DMS53 (cell line): ENCODE measurements at regions not wholly inside any gene's neighbourhood (a gene's known extent, or its start where the extent isn't known, plus 50 kb on each side); places are given as distances from the start of the nearest gene placed in this dataset.
"Not testable (repeated sequence)": the region's sequence is repeated elsewhere in the genome, so short reads cannot be mapped to it uniquely, and the experiment has no call there.

Experiments used
- DNase-seq: peaks from one replicate; lab custom pipeline; 2025; lab: John Stamatoyannopoulos, UW

DNA sequence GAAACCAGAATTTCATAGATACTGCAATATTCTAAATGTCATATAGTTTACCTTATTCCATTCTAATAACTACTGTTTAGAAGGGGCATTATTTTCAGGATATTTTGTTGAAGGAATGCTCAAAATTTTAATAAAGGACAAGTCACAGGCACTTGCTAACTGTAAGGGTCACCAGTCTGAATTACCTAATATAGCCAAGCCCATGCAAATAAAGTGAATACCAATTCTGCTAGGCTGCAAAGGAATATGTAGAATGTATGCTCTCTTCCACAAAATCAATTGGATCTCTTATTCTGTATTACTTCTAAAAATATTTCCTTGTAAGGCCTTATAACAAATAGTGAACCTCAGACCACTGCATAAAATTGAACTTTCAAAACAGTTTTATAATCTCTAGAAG is 52.3 kb upstream of the FAT4 start:
- no peak for DNase-seq

- no peak for DNase-seq
Observed at GRCh38 chr4:125262079-125262478, 52.7 kb upstream of the FAT4 start.

- DNase-seq, result no peak
Observed at GRCh38 chr4:125254106-125254505, 60.6 kb upstream of the FAT4 start.

- DNase-seq, result peak; percentile 32
Observed at GRCh38 chr4:125244848-125245450, 69.8 kb upstream of the FAT4 start.

- DNase-seq, result no peak
Observed at GRCh38 chr4:125243789-125244397, 70.9 kb upstream of the FAT4 start.

DNA sequence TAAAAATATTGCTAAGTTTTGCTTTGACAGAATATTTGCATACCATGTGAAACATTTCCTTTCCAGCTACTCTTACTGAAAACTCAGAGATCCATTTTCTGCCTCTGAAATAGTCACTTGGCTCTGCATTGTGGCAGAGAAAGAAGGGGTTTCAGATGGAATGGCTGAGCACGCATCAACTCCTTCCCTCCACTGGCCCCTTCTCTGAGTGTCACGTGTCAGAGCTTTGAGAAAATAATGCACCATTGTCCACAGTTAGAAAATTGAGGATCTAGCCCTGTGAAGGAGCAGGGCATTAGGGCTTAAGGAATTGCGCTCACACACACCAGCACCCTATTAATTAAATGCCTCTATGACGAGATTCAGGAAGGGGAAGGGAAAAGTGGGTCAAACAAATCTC is 78.8 kb upstream of the FAT4 start:
- DNase-seq, result no peak

GRCh38 chr4:125231661-125232060 is 83.1 kb upstream of the FAT4 start:
- no peak for DNase-seq

GRCh38 chr4:125229596-125230058 is 85.1 kb upstream of the FAT4 start:
- DNase-seq, result no peak

GRCh38 chr4:125225806-125226205 is 88.9 kb upstream of the FAT4 start:
- DNase-seq, result no peak

- no peak for DNase-seq
Observed at GRCh38 chr4:125200556-125200955, 114.2 kb upstream of the FAT4 start.

DNA sequence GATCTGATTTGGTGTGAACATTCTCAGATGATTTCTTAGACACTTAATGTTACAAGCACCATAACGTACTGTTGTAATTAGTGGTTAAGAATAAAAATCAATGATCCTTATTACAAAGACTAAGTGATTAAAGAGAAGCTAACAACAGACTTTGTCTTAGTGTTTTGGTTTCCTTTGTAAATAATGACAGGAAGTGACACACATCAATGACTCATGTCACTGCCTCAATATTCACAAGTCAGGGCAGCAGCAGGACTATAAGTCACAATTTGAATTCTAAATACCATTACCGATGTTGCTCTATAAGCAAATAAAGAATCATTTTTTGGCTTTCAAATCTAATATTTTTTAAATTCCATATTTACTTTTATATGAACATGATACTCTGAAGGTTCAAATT is 115.8 kb upstream of the FAT4 start:
- DNase-seq, result peak; percentile 63

DNA sequence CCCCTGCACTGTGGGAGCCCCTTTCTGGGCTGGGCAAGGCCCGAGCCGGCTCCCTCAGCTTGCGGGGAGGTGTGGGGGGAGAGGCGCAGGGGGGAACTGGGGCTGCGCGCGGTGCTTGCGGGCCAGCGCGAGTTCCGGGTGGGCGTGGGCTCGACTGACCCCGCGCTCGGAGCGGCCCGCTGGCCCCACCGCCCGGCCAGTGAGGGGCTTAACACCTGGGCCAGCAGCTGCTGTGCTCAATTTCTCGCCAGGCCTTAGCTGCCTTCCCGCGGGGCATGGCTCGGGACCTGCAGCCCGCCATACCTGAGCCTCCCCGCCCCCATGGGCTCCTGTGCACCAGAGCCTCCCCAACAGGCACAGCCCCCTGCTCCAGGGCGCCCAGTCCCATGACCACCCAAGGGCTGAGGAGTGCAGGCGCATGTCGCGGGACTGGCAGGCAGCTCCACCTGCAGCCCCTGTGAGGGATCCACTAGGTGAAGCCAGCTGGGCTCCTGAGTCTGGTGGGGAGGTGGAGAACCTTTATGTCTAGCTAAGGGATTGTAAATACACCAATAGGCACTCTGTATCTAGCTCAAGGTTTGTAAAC is 122.8 kb upstream of the FAT4 start:
- not testable (repeated sequence) for DNase-seq

- DNase-seq, result no peak
Observed at GRCh38 chr4:125191232-125191631, 123.5 kb upstream of the FAT4 start.

- no peak for DNase-seq
Observed at GRCh38 chr4:125187226-125188176, 127.3 kb upstream of the FAT4 start.

GRCh38 chr4:125184116-125184515 is 130.6 kb upstream of the FAT4 start:
- no peak for DNase-seq

DNA sequence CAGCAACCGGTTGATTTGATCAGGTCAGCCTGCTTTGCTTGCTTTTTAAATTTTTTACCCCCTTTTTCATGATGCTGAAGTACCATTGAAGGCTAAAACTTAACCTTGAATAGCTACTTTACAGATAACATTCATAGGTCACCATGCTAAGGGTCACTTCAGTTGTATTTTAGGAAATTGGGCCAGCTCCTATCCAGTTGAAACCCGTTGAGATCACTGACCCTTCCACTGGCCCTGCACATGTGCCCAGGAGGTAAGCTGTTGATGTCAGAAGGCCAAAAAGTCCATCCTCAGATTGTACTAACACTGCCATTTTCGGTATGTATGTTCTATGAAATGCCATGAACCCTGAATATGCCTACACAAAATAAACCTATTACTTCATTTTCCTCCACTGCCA is 133.0 kb upstream of the FAT4 start:
- no peak for DNase-seq

DNA sequence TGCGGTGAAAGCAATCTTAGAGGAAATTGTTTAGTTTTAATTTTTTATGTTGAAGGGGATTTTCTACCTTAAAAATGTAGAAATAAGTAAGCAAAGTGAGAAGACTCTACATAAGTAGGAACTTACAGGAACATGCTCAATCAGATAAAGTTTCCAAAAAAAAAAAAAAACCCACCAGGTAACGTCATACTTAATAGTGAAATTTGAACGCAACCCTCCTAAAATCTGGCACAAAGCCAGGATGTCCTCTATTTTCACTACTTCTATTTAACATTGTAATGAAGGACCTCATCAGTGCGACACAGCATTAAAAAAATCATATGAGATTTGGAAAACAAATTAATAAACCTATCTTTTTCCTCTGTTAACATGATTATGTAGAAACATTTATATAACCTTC is 135.0 kb upstream of the FAT4 start:
- no peak for DNase-seq

DNA sequence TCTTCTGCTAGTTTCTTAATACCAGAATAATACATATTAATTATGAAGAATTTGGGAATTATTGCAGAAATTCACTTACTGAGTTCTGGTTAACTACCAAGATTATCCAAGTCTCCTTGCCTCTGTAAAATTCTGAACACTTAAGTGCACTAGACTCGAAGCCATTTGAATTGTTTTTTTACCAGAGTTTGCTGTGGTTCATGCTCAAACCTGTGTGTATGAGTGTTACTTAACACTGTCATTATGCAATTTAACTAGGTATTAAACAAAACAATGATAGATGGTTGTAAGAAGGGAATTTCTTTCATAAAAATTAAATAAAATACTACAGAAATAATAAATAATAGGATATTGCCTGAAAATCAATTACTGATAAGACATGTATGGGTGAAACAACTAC is 145.6 kb upstream of the FAT4 start:
- no peak for DNase-seq

DNA sequence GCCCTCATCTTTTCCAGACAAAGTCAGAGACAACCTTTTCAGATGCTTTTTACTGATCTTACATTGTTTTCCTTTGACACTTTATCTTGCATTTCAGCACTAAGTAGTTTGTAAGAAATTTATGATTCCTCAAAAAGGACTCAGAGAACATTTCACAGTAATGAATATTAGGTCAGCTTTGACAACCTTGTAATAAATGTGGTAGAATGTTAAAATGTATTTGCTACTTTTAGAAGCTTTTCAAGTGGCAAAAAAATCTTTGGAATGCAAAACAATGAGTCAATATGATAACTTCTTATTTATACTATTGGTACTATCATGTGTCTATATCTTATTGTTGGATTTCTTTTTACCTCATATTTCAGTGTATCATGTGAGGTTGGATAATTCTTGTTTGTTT is 146.2 kb upstream of the FAT4 start:
- no peak for DNase-seq

DNA sequence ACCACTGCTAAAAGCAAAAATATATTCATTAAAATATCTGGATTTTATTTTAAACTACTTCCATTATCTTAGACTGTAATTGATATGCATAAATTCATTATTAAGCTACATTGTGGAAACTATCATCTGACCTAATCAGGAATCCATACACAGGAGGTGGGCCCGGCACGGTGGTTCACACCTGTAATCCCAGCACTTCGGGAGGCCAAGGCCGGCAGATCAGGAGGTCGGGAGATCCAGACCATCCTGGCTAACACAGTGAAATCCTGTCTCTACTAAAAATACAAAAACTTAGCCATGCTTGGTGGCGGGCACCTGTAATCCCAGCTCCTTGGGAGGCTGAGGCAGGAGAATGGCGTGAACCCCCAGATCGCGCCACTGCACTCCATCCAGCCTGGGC is 148.7 kb upstream of the FAT4 start:
- not testable (repeated sequence) for DNase-seq

DNA sequence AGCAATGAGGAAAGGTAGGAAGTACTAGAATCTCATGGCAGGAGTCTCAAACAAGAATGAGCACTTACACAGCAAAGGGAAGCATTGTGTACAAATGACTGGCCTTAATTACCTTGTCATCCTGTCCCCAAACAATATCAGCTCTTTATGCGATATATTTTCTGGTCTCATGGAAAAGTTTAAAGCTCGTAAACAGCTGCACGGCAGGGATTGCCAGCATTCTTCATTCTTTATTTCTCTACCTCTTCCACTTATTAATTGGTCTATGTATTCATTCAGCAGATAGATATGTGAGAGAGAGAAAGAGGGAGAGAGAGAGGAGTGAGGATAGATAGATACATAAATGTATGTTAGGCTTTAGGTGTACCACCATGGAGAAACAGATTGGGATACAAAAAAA is 155.8 kb upstream of the FAT4 start:
- no peak for DNase-seq

DNA sequence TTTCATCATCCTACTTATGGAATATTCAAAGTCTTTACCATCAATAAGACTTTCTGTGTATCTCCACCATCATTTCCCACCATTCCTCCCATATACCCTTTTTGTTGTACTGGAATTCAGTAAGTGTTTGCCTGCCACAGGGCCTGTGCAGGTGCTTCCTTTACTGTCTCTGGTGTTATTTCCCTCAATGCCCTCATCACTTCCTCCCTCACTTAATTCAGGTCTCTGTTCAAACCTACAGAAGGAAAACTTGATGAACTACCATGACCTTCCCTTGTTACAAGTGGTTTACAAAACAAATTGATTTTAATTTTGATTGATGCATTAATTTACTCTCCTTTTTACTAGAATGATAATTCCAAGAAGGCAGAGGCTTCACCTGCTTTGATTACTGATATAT is 159.5 kb upstream of the FAT4 start:
- DNase-seq, result no peak
